ENCODE measurements at regions not wholly inside any gene's neighbourhood (a gene's known extent, or its start where the extent isn't known, plus 50 kb on each side); places are given as distances from the start of the nearest gene placed in this dataset.

DNA sequence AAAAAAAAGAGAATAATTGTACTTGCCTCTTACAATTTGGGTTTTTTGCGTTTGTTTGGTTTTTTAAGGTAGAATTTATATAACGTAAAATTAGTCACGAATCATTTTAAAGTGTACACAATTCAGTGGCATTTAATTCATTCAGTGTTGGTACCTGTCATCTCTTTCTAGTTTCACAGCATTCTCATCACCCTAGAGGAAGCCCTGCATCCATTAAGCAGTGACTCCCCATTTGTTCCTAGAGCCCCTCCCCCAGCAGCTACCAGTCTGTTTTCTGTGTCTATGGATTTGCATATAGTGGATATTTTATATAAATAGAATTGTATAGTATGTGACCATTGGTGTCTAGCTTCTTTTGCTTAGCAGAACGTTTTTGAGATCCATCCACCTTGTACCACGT, 233.2 kb upstream of the FMN2 start:
- TF ChIP-seq, protein P1, sequence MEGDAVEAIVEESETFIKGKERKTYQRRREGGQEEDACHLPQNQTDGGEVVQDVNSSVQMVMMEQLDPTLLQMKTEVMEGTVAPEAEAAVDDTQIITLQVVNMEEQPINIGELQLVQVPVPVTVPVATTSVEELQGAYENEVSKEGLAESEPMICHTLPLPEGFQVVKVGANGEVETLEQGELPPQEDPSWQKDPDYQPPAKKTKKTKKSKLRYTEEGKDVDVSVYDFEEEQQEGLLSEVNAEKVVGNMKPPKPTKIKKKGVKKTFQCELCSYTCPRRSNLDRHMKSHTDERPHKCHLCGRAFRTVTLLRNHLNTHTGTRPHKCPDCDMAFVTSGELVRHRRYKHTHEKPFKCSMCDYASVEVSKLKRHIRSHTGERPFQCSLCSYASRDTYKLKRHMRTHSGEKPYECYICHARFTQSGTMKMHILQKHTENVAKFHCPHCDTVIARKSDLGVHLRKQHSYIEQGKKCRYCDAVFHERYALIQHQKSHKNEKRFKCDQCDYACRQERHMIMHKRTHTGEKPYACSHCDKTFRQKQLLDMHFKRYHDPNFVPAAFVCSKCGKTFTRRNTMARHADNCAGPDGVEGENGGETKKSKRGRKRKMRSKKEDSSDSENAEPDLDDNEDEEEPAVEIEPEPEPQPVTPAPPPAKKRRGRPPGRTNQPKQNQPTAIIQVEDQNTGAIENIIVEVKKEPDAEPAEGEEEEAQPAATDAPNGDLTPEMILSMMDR (IDR thresholded peaks at IDR 0.05; ENCODE audit: extremely low read depth, low read depth, low read length) = no peak
- Histone ChIP-seq H3K4me3 (ENCODE audit: insufficient read depth, low read length) (no peak overlapping the region), H3K27ac (ENCODE audit: low read depth, low read length) (no peak overlapping the region), H3K9me3 (ENCODE audit: low read depth, low read length) (no peaks in the 10 kb centered on the region), H2AFZ (ENCODE audit: low read length) (no peak overlapping the region), H3K4me1 (ENCODE audit: insufficient read depth, low read length) (no peaks in the 10 kb centered on the region), H4K20me1 (ENCODE audit: insufficient read depth, low read length) (no peaks in the 10 kb centered on the region), H3K27me3 (ENCODE audit: insufficient read depth, low read length) (no peaks in the 10 kb centered on the region), H3K79me2 (ENCODE audit: insufficient read depth, low read length) (no peaks in the 10 kb centered on the region), H3K36me3 (ENCODE audit: insufficient read depth, low read length) (no peaks in the 10 kb centered on the region), H3K4me2 (ENCODE audit: insufficient read depth, low read length) (no peak overlapping the region)
- DNase-seq (ENCODE audit: insufficient read length, low spot score, missing footprints) = no peak

DNA sequence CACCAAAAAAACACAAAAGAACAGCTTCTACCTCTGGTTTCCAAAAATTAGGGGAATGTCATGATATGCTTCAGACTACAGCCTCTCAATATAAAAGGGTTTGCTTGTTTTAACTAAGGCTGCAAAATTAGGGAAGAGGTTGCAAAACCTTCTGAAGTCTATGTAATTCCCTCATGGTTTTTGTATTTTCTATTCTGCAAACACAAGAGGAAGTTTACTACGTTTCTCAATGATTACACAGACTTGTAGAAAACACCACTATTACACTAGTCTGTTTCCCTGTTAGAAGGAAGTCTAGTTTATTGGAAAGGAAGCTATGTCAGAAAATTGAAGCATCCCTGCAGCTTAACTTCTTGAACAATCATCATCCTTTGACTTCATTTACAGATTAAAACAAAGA, 229.7 kb upstream of the FMN2 start:
- Histone ChIP-seq H3K79me2 (ENCODE audit: insufficient read depth, low read length) (no peaks in the 10 kb centered on the region), H3K4me1 (ENCODE audit: insufficient read depth, low read length) (no peaks in the 10 kb centered on the region), H3K36me3 (ENCODE audit: insufficient read depth, low read length) (no peaks in the 10 kb centered on the region), H3K4me3 (ENCODE audit: insufficient read depth, low read length) (no peak overlapping the region), H3K9me3 (ENCODE audit: low read depth, low read length) (no peaks in the 10 kb centered on the region), H2AFZ (ENCODE audit: low read length) (no peak overlapping the region), H3K27ac (ENCODE audit: low read depth, low read length) (no peak overlapping the region), H3K27me3 (ENCODE audit: insufficient read depth, low read length) (no peaks in the 10 kb centered on the region), H4K20me1 (ENCODE audit: insufficient read depth, low read length) (no peaks in the 10 kb centered on the region), H3K4me2 (ENCODE audit: insufficient read depth, low read length) (no peak overlapping the region)
- TF ChIP-seq, protein P1 (IDR thresholded peaks at IDR 0.05; ENCODE audit: extremely low read depth, low read depth, low read length) = no peak
- DNase-seq (ENCODE audit: insufficient read length, low spot score, missing footprints) = no peak

DNA sequence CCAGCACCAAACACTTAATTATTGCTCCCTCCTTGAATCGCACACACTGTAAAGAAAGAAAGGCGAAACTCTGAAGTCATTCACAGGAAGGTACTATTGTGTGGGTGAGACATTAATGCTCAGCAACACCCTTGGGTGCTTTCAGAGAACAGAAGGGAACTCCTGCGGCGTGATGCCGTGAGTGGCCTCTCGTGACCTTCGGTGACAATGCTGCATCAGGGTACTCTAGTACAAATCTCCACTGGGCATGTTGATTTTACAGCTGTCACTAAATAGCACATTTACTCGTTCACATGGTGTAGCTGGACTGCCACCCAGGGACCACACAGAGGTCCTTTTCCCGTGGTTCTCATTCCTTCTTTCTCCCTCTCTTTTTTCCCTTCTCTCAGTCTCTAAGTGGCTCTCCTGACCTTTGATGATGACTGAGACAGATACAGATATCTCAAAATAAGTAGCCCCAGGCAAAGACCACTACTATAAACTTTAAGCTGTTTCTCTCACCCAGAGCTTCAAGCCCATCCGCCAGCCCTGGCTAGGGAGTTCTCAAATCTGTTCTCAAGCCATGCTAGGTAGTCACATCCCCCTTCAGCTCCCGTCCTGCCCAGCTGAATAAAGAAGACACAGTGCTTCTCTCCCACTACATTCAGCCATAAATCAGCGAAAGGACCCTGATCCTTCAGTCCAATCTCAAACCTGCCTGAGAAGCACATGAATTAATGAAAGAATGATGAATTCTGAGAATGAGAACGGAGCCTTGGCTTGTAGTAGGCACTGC, 223.4 kb upstream of the FMN2 start:
- no peak overlapping the region for H2AFZ ChIP-seq (ENCODE audit: low read length)
- no peaks in the 10 kb centered on the region for H3K9me3 ChIP-seq (ENCODE audit: low read depth, low read length)
- no peak overlapping the region for H3K4me2 ChIP-seq (ENCODE audit: insufficient read depth, low read length)
- TF ChIP-seq, protein P1 (IDR thresholded peaks at IDR 0.05; ENCODE audit: extremely low read depth, low read depth, low read length) = no peak
- H3K27me3 ChIP-seq (ENCODE audit: insufficient read depth, low read length) = no peaks in the 10 kb centered on the region
- H3K27ac ChIP-seq (ENCODE audit: low read depth, low read length) = no peak overlapping the region
- DNase-seq (ENCODE audit: insufficient read length, low spot score, missing footprints) = no peak
- no peak overlapping the region for H3K4me3 ChIP-seq (ENCODE audit: insufficient read depth, low read length)
- H3K36me3 ChIP-seq (ENCODE audit: insufficient read depth, low read length) = no peaks in the 10 kb centered on the region
- no peaks in the 10 kb centered on the region for H3K4me1 ChIP-seq (ENCODE audit: insufficient read depth, low read length)
- no peaks in the 10 kb centered on the region for H3K79me2 ChIP-seq (ENCODE audit: insufficient read depth, low read length)
- H4K20me1 ChIP-seq (ENCODE audit: insufficient read depth, low read length) = no peaks in the 10 kb centered on the region

DNA sequence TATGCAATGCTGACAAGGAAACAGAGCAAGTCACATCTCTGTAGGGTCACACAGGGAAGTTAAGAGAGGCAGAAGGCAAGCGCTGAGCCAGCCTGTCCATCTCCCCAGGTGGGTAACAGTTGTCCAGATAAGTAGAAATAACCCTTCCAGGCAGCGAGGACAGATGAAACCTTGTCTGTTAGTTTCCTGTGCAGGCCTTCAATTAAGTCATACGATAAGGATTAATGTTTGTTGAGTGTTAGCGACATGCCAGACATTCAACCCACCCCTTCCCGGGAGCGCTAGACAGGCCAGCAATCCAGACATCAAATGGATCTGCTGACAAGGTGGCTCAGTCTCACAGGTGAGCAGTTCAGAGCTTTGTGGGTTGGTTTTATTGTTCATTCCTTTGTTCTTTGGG, 221.5 kb upstream of the FMN2 start:
- no peak overlapping the region for H3K4me2 ChIP-seq (ENCODE audit: insufficient read depth, low read length)
- H4K20me1 ChIP-seq (ENCODE audit: insufficient read depth, low read length) = no peaks in the 10 kb centered on the region
- H3K36me3 ChIP-seq (ENCODE audit: insufficient read depth, low read length) = no peaks in the 10 kb centered on the region
- H3K4me3 ChIP-seq (ENCODE audit: insufficient read depth, low read length) = no peak overlapping the region
- no peak overlapping the region for H2AFZ ChIP-seq (ENCODE audit: low read length)
- no peaks in the 10 kb centered on the region for H3K9me3 ChIP-seq (ENCODE audit: low read depth, low read length)
- no peak for DNase-seq (ENCODE audit: insufficient read length, low spot score, missing footprints)
- TF ChIP-seq, protein P1 (IDR thresholded peaks at IDR 0.05; ENCODE audit: extremely low read depth, low read depth, low read length) = no peak
- no peaks in the 10 kb centered on the region for H3K27me3 ChIP-seq (ENCODE audit: insufficient read depth, low read length)
- H3K79me2 ChIP-seq (ENCODE audit: insufficient read depth, low read length) = no peaks in the 10 kb centered on the region
- H3K27ac ChIP-seq (ENCODE audit: low read depth, low read length) = no peak overlapping the region
- H3K4me1 ChIP-seq (ENCODE audit: insufficient read depth, low read length) = no peaks in the 10 kb centered on the region

Data from osteoblast (primary cell).